GM19438 (cell line): ENCODE measurements at regions not wholly inside any gene's neighbourhood (a gene's known extent, or its start where the extent isn't known, plus 50 kb on each side); places are given as distances from the start of the nearest gene placed in this dataset.
"Not testable (repeated sequence)": the region's sequence is repeated elsewhere in the genome, so short reads cannot be mapped to it uniquely, and the experiment has no call there.

Experiments used
- ATAC-seq: cut with Tn5 transposase; IDR thresholded peaks from one replicate; pipeline ENCODE4 v1.9.1; 2021; ENCODE audit warnings: low read depth; ENCODE audit not compliant: unreplicated experiment

DNA sequence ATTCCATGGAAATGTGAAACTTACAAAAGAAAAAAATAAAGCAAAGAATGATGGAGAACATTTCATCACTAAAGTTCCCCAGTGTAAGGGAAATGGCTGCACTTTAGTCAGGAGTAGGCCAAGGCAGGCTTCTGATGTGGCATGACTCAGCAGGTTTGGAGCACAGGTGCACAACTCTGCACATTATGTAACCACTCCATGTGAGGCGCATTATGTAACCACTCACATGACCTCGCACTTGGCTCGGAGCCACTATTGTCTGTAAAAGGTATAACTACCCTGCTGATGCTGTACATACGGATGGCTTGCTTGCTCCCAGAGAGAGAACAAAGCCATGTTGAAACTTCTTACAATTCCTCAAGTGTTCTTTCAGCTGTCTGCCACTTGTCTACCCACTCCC is 727.6 kb downstream of the TRAM1L1 start:
- no peak for ATAC-seq

DNA sequence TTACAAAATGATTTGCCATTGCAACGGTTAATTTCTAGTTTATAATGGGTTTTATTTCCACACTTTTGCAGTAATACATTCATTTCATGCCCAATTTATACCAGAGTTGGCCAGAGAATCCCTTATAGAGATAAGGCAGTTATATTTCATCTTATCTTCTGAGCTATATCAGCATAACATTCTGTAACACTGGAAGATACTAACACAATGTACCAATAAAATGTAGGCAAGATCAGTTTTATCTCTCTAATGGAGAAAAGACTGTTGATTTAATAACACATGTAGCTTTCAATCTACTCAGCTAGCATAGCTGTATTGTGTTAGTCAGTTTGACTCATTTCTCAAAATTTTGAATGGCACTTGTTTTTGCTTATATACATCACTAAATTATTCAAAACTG is 738.6 kb downstream of the TRAM1L1 start:
- ATAC-seq = no peak

- ATAC-seq = no peak
Measured at GRCh38 chr4:116343809-116344208, 741.6 kb downstream of the TRAM1L1 start.

- no peak for ATAC-seq
Measured at GRCh38 chr4:116342143-116342542, 743.2 kb downstream of the TRAM1L1 start.

DNA sequence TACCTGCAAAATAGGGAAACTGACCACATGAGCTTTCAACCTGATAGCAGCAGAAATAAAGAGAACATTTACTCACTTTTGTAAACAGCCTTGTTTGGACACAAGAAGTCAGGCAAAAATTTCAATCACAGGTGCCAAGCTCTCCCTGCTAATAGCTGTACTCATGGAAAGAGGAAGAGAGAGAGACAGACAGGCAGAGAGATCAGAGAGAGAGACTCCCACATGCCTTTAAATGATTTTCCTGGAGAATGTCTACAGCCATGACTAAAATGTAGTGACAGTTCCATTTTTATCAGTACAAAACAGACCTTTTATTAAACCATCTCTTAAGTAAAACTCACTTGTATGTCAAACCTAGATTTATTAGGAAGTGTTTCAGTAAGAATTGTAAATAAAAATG is 752.9 kb downstream of the TRAM1L1 start:
- ATAC-seq = no peak

GRCh38 chr4:116328261-116328860 is 757.0 kb downstream of the TRAM1L1 start:
- no peak for ATAC-seq

DNA sequence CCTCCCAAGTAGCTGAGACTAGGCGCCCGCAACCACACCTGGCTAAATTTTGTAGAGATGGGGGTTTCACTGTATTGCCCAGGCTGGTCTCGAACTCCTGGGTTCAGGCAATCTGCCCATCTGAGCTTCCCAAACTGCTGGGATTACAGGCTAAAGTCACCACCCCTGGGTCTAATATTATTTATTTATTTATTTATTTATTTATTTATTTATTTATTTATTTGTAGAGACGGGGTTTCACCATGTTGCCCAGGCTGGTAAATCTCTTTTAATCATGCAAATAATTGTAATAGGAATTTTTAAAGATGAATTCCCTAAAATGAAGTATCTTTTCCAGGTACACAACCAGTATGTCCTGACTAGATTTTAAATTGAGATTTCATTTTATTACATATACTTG is 761.8 kb downstream of the TRAM1L1 start:
- no peak for ATAC-seq

DNA sequence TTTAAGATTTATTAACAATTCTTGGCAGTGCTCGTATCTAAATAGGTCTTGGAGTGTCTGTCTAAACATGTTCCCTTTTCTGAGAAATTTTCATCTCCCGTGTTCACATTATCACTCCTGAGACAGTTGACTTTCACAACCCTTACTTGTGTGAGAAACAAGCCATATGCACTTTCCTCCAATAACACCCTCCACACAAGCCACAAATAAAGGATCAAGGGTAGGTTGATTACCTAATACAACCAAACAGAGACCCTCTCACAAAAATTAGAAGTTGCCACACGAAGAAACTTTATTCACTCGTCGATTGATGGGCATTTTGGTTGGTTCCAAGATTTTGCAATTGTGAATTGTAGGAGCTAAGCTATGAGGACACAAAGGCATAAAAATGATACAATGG is 763.9 kb downstream of the TRAM1L1 start:
- ATAC-seq = no peak

GRCh38 chr4:116320859-116321258 is 764.5 kb downstream of the TRAM1L1 start:
- ATAC-seq = no peak

- ATAC-seq = no peak
Measured at GRCh38 chr4:116303736-116304188, 781.6 kb downstream of the TRAM1L1 start.

GRCh38 chr4:116302990-116303735 is 782.2 kb downstream of the TRAM1L1 start:
- ATAC-seq = no peak

GRCh38 chr4:116275006-116275405 is 810.4 kb downstream of the TRAM1L1 start:
- no peak for ATAC-seq

DNA sequence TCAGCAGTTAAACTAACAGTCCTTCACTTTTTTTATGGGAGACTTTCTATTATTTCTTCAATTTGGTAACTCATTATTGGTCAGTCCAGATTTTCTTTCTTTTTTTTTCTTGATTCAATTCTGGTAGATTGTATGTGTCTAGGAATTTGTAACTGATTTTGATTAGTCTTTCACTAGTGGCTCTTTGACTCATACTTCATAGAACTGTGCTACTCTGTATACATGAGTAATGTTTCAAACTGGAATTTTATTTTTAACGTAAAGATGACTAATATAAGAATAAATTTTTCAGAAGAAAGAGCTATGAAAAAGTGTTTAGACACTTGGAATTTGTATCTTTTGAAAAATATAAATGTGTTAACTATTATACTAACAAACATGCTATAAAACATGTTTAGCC is 813.0 kb downstream of the TRAM1L1 start:
- no peak for ATAC-seq

GRCh38 chr4:116260931-116261330 is 824.4 kb downstream of the TRAM1L1 start:
- ATAC-seq = not testable (repeated sequence)

DNA sequence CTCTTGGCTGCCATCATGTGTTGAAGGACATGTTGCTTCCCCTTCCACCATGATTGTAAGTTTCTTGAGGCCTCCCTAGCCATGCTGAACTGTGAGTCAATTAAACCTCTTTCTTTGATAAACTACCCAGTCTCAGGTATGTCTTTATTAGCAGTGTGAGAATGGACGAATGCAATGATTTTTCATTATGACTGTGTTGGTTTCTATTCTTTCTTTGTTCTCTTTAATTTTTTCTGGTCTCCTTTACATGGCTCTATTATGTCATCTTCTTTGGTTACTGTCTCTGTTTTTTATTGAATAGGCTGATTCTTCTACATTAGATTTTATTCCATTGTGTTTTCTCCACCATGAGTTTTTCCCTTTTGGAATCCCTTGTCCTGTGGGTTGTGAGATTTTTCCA is 840.6 kb downstream of the TRAM1L1 start:
- no peak for ATAC-seq

GRCh38 chr4:116243431-116243830 is 841.9 kb downstream of the TRAM1L1 start:
- ATAC-seq = no peak

DNA sequence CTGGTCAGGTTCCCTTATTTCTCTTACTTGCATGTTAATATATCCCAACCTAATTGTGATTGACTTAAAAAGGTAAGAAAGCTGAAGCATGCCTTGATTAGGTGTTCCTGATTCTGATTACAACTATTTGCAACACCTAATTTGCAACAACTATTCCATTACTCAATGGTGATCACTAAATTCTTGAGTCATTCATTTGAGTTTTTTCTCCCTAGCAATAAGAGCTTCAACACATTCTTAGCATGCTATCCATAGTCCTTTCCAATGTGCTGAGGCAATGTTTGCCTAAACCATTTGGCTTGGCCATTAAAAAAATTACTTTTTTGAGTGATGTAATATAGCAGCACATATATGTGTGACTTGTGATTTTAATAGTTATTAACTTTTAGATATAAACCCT is 851.4 kb downstream of the TRAM1L1 start:
- ATAC-seq = no peak

- ATAC-seq = not testable (repeated sequence)
Measured at GRCh38 chr4:116231999-116232398, 853.4 kb downstream of the TRAM1L1 start.

DNA sequence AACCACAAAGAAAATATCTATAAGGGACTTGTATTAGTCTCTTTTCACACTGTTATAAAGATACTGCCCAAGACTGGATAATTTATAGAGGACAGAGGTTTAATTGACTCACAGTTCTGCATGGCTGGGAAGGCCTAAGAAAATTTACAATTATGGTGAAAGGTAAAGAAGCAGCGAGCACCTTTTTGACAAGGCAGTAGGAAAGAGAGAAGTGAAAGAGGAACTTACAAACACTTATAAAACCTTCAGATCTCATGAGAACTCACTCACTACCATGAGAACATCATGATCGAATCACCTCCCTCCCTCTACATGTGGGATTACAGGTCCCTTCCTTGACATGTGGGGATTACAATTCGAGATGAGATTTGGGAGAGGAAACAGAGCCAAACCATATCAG is 856.0 kb downstream of the TRAM1L1 start:
- ATAC-seq = no peak

DNA sequence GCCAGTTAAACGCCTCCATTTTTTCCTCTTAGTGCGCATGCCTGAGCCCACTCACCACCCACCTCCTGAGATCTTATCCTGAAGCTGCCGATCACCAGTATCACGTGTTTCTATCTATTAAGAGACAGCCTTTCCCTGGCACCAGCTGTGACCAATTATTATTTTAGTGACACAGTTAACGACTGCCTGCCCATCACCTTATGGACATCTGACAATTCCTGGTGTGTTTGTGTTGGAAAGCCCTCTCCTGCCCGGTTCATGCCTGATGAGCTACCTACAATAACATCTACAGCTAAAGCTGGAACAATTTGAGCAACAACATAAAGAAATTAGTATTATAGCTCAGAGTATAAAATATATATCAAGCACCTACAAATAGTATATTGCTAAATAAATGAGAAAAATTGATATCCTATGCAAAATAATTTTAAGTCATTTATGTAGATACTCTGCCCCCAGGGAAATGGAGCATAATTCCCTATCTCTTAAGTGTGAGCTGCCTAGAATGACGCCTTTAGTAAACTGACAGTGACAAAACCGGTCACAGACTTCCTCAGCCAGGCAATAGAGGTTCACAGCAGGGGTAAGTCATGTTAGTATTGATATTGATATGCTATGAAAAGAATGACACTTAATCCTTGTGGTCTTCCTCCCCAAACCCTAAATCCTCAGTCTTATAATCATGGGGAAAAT is 862.2 kb downstream of the TRAM1L1 start:
- no peak for ATAC-seq

GRCh38 chr4:116217781-116218180 is 867.6 kb downstream of the TRAM1L1 start:
- no peak for ATAC-seq

DNA sequence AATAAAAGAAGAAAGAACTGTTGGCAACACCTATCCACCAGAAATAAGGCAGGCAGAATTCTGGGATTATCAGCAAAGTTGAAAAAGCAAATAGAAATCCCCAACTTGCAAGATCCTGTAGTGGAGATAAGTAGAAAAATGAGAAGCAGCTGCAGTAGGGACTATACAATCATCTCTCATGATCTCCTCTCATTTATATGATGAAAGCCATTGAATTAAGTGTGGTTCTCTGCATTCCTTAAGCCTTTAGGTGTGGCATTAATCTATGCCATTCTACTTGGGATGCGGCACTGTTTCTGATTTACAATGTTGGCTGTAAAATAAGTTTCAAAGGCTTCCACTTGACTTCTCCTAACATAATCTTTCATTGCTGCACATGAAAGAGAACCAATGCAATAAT is 869.8 kb downstream of the TRAM1L1 start:
- ATAC-seq = no peak
